NCI-H2029 treated with DMSO at 0.1 percent for 48 hours (cell line): ENCODE measurements at regions not wholly inside any gene's neighbourhood (a gene's known extent, or its start where the extent isn't known, plus 50 kb on each side); places are given as distances from the start of the nearest gene placed in this dataset.
"Not testable (repeated sequence)": the region's sequence is repeated elsewhere in the genome, so short reads cannot be mapped to it uniquely, and the experiment has no call there.

Experiments used
- DNase-seq: peaks from one replicate; lab custom pipeline; 2025; lab: John Stamatoyannopoulos, UW

- no peak for DNase-seq
Observed at GRCh38 chr10:21135023-21135931, 238.2 kb upstream of the NEBL start.

GRCh38 chr10:21134645-21135022, 237.5 kb upstream of the NEBL start:
- DNase-seq = no peak

GRCh38 chr10:21130683-21131442, 233.8 kb upstream of the NEBL start:
- no peak for DNase-seq

GRCh38 chr10:21130108-21130507, 233.0 kb upstream of the NEBL start:
- no peak for DNase-seq

- DNase-seq = no peak
Observed at GRCh38 chr10:21125471-21126228, 228.5 kb upstream of the NEBL start.

GRCh38 chr10:21122907-21123306, 225.8 kb upstream of the NEBL start:
- DNase-seq = no peak

GRCh38 chr10:21121822-21122221, 224.7 kb upstream of the NEBL start:
- DNase-seq = not testable (repeated sequence)

- no peak for DNase-seq
Observed at GRCh38 chr10:21114683-21115082, 217.6 kb upstream of the NEBL start.

GRCh38 chr10:21110358-21110757, 213.2 kb upstream of the NEBL start:
- DNase-seq = no peak

GRCh38 chr10:21106931-21107330, 209.8 kb upstream of the NEBL start:
- not testable (repeated sequence) for DNase-seq

GRCh38 chr10:21105331-21105730, 208.2 kb upstream of the NEBL start:
- not testable (repeated sequence) for DNase-seq

- DNase-seq = no peak
Observed at GRCh38 chr10:21100871-21101514, 203.9 kb upstream of the NEBL start.

- DNase-seq = no peak
Observed at GRCh38 chr10:21100190-21100589, 203.1 kb upstream of the NEBL start.

GRCh38 chr10:21099291-21100062, 202.4 kb upstream of the NEBL start:
- no peak for DNase-seq

- no peak for DNase-seq
Observed at GRCh38 chr10:21097926-21098355, 200.8 kb upstream of the NEBL start.

GRCh38 chr10:21095494-21096055, 198.5 kb upstream of the NEBL start:
- no peak for DNase-seq

- DNase-seq = no peak
Observed at GRCh38 chr10:21095073-21095472, 198.0 kb upstream of the NEBL start.

- no peak for DNase-seq
Observed at GRCh38 chr10:21092683-21093524, 195.8 kb upstream of the NEBL start.

- no peak for DNase-seq
Observed at GRCh38 chr10:21090609-21091082, 193.5 kb upstream of the NEBL start.

GRCh38 chr10:21087476-21087875, 190.4 kb upstream of the NEBL start:
- DNase-seq = no peak
